ENCODE measurements at regions not wholly inside any gene's neighbourhood (a gene's known extent, or its start where the extent isn't known, plus 50 kb on each side); places are given as distances from the start of the nearest gene placed in this dataset.

- H3K9me3 Mint-ChIP-seq (ENCODE audit: unreplicated experiment), result no peaks in the 10 kb centered on the region
- TF ChIP-seq EZH2 (IDR thresholded peaks at IDR 0.05; ENCODE audit: insufficient read depth, low read length) (no peak), CTCF (IDR thresholded peaks at IDR 0.05; ENCODE audit: insufficient read depth, low read depth, low read length) (no peak)
- H3K9me3 ChIP-seq (ENCODE audit: insufficient read depth, low read depth, low read length), result no peaks in the 10 kb centered on the region
- H3K9ac ChIP-seq (ENCODE audit: low read length), result no peak overlapping the region
- DNase-seq (ENCODE audit: low read depth) (no peak), FAIRE-seq (no peak)
- no peaks in the 10 kb centered on the region for H3K4me1 Mint-ChIP-seq (ENCODE audit: low read depth, unreplicated experiment)
- H3K36me3 Mint-ChIP-seq (ENCODE audit: low read depth, unreplicated experiment), result no peaks in the 10 kb centered on the region
- no peaks in the 10 kb centered on the region for H3K27me3 ChIP-seq (ENCODE audit: insufficient read depth, low read length)
- H3K36me3 ChIP-seq (ENCODE audit: insufficient read depth, low read length), result no peaks in the 10 kb centered on the region
- H3K4me2 ChIP-seq (ENCODE audit: low read length), result no peak overlapping the region
- H3K4me1 ChIP-seq (ENCODE audit: insufficient read depth, low read length), result no peaks in the 10 kb centered on the region
- no peak overlapping the region for H3K4me3 ChIP-seq (ENCODE audit: insufficient read depth, low read depth, low read length)
- no peaks in the 10 kb centered on the region for H3K27me3 Mint-ChIP-seq (ENCODE audit: low read depth, unreplicated experiment)
- no peaks in the 10 kb centered on the region for H3K79me2 ChIP-seq (ENCODE audit: insufficient read depth, low read length)
- H3K4me3 Mint-ChIP-seq (ENCODE audit: unreplicated experiment), result no peak overlapping the region
- H4K20me1 ChIP-seq (ENCODE audit: insufficient read depth, low read length), result no peaks in the 10 kb centered on the region
- no peak overlapping the region for H2AFZ ChIP-seq (ENCODE audit: low read depth, low read length)
- no peak overlapping the region for H3K27ac Mint-ChIP-seq (ENCODE audit: unreplicated experiment)
- no peak overlapping the region for H3K27ac ChIP-seq (ENCODE audit: low read depth, low read length)
Observed at GRCh38 chr2:194455358-194455757, 1201.7 kb upstream of the SLC39A10 start.

DNA sequence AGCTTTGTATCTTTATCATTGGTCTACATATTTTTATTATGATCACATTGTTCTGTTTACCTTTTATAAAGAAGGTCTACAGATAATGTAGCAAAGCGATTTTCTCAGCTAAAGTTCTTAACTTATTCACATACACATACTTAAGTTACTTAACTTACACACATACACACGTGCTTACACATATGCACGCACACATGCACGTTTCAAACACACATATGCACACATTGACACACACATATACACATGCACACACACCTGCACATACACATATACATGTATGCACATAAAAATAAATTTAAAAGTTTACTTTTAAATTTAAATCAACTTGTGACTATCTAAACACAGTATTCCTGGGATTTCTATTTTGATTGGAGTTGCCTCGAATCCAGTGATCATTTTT is 1204.5 kb upstream of the SLC39A10 start:
- no peak for FAIRE-seq

More for the DNA sequence above, 1204.5 kb upstream of the SLC39A10 start:
- no peaks in the 10 kb centered on the region for H4K20me1 ChIP-seq (ENCODE audit: insufficient read depth, low read length)
- DNase-seq (ENCODE audit: low read depth), result no peak
- H3K79me2 ChIP-seq (ENCODE audit: insufficient read depth, low read length), result no peaks in the 10 kb centered on the region
- Mint-ChIP-seq H3K27me3 (ENCODE audit: low read depth, unreplicated experiment) (no peaks in the 10 kb centered on the region), H3K27ac (ENCODE audit: unreplicated experiment) (no peak overlapping the region), H3K9me3 (ENCODE audit: unreplicated experiment) (no peaks in the 10 kb centered on the region), H3K4me3 (ENCODE audit: unreplicated experiment) (no peak overlapping the region), H3K36me3 (ENCODE audit: low read depth, unreplicated experiment) (no peaks in the 10 kb centered on the region), H3K4me1 (ENCODE audit: low read depth, unreplicated experiment) (no peaks in the 10 kb centered on the region)
- no peak overlapping the region for H3K9ac ChIP-seq (ENCODE audit: low read length)
- H3K36me3 ChIP-seq (ENCODE audit: insufficient read depth, low read length), result no peaks in the 10 kb centered on the region
- TF ChIP-seq EZH2 (IDR thresholded peaks at IDR 0.05; ENCODE audit: insufficient read depth, low read length) (no peak), CTCF (IDR thresholded peaks at IDR 0.05; ENCODE audit: insufficient read depth, low read depth, low read length) (no peak)
- no peaks in the 10 kb centered on the region for H3K27me3 ChIP-seq (ENCODE audit: insufficient read depth, low read length)
- H3K4me2 ChIP-seq (ENCODE audit: low read length), result no peak overlapping the region
- no peak overlapping the region for H3K27ac ChIP-seq (ENCODE audit: low read depth, low read length)
- H3K4me1 ChIP-seq (ENCODE audit: insufficient read depth, low read length), result no peaks in the 10 kb centered on the region
- no peak overlapping the region for H2AFZ ChIP-seq (ENCODE audit: low read depth, low read length)
- no peaks in the 10 kb centered on the region for H3K9me3 ChIP-seq (ENCODE audit: insufficient read depth, low read depth, low read length)
- no peak overlapping the region for H3K4me3 ChIP-seq (ENCODE audit: insufficient read depth, low read depth, low read length)
